DOHH2 (cell line): ENCODE measurements at regions not wholly inside any gene's neighbourhood (a gene's known extent, or its start where the extent isn't known, plus 50 kb on each side); places are given as distances from the start of the nearest gene placed in this dataset.

ENCODE experiments used
- CTCF ChIP-seq: fragments of 200-600 bp; sonication (generic); IDR thresholded peaks from one replicate; pipeline ENCODE4 v1.5.1; 2014; ENCODE audit warnings: antibody characterized with exemption, mild to moderate bottlenecking, low read depth, low read length; ENCODE audit not compliant: poor library complexity, severe bottlenecking
- EZH2phosphoT487 ChIP-seq: fragments of 200-600 bp; sonication (generic); IDR thresholded peaks from 2 replicates; pipeline ENCODE4 v1.6.1; 2017; ENCODE audit warnings: borderline replicate concordance, mild to moderate bottlenecking, antibody characterized with exemption, low read length, moderate library complexity, mixed read lengths

DNA sequence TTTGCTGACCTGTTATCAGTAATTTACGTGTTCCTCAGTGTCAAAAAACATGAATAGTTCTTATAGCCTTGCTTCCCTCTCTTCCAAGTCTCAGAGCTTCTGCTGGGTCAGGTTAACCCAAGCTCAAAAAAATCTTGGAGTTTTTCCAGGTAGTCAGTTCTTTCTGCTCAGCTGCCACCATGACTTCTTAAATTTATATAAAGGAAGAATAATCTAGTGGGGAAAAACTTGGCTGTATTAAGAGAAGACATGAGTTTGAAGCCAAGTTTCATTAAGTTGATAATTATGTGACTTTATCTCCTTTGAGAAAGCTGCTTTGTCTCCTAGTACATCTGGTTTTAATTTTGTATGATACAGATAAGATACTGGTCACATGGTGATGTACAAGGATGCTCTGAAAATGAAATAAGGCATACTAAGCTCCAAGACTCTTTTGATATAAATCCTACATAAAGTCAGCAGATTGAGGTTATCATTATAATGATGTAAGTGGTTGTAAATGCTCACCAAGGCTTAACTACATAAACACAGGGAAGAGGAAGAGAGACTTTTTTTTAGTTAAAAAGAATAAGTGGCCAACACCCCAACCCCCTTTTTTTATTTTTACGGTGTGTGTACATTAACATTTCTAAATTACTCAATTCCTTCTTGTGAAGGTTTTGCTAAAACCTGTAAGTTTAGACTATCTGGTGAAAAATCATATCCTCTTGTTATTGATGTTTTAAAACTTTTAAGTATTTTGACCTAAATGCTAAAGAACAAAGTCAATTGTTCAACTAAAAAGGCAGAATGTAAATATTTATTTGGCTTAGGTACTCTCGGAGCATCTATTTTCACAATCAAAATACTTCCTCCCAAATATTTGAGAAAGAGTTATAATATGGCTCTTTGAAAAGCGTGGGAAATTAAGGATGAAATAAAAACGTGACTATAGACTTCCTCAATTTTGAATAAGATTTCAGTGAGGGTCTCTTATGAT lies 84.1 kb upstream of the SLC38A2 start:
- TF ChIP-seq CTCF (no peak), EZH2phosphoT487 (no peak)
